DND-41 (cell line): ENCODE measurements at regions not wholly inside any gene's neighbourhood (a gene's known extent, or its start where the extent isn't known, plus 50 kb on each side); places are given as distances from the start of the nearest gene placed in this dataset.

ENCODE experiments used
- EZH2 ChIP-seq: IDR thresholded peaks from 3 replicates; pipeline ENCODE4 v1.6.1; 2012; ENCODE audit warnings: borderline replicate concordance, low read depth, mild to moderate bottlenecking, moderate library complexity, low read length, inconsistent platforms; ENCODE audit not compliant: severe bottlenecking
- TF ChIP-seq, protein P1 (sequence below): IDR thresholded peaks from 2 replicates; pipeline ENCODE4 v1.5.1; 2012; ENCODE audit warnings: borderline replicate concordance, low read length, moderate library complexity, mild to moderate bottlenecking; ENCODE audit not compliant: poor library complexity, severe bottlenecking; ENCODE audit errors: extremely low read depth

DNA sequence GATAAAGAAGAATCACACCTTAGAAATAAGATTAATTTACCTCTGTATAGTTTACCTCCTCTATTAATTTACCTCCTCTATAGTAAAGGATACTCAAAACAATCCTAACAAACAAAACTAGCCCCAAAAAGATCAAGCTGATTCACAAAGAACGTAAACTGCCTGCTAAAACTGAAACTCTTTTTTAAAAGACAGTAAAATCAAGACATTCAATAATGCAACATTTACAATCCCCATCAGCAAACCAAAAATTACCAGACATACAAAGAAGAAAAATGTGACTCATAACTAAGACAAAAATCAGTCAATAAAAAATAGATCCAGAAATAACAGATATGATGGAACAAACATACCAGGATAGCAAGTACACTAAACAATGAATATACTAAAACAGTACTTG, 215.7 kb downstream of the ZEB2 start:
- TF ChIP-seq, protein P1, sequence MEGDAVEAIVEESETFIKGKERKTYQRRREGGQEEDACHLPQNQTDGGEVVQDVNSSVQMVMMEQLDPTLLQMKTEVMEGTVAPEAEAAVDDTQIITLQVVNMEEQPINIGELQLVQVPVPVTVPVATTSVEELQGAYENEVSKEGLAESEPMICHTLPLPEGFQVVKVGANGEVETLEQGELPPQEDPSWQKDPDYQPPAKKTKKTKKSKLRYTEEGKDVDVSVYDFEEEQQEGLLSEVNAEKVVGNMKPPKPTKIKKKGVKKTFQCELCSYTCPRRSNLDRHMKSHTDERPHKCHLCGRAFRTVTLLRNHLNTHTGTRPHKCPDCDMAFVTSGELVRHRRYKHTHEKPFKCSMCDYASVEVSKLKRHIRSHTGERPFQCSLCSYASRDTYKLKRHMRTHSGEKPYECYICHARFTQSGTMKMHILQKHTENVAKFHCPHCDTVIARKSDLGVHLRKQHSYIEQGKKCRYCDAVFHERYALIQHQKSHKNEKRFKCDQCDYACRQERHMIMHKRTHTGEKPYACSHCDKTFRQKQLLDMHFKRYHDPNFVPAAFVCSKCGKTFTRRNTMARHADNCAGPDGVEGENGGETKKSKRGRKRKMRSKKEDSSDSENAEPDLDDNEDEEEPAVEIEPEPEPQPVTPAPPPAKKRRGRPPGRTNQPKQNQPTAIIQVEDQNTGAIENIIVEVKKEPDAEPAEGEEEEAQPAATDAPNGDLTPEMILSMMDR = no peak
- no peak for TF ChIP-seq EZH2
